ENCODE measurements at regions not wholly inside any gene's neighbourhood (a gene's known extent, or its start where the extent isn't known, plus 50 kb on each side); places are given as distances from the start of the nearest gene placed in this dataset.

DNA sequence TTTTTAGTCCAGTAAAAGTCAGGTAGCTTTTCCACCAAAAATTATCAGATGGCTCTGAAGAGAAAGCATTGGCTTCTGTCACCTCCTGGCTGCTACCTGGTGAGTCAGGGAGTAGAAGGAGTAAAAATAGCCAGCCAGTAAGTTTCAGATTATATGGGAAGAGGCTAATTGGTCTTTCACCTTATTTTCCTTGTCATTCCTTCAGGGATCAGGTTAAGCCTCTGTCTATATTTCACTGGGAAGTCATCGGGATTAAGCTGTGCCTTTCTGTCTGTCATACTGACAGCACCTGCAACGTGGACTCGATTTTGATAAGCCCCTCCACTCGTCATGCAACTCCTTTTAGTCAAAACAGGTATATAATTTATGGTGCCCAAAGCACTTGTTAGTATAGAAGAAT, 380.7 kb upstream of the CELF4 start:
- no peak overlapping the region for H2BK15ac ChIP-seq (ENCODE audit: low read length)
- H3K9ac ChIP-seq (ENCODE audit: low read depth, low read length, poor library complexity), result no peak overlapping the region
- no peak for DNase-seq (ENCODE audit: low spot score)
- no peak overlapping the region for H3K4me2 ChIP-seq (ENCODE audit: insufficient read depth, low read length, poor library complexity, severe bottlenecking)
- peaks cover 0 to 1% of the 10 kb centered on the region in 2 donors for H3K4me1 ChIP-seq (ENCODE audit: control insufficient read depth in 2 of 2, insufficient read depth in 1 of 2, low read depth in 1 of 2, low read length in 2 of 2)
- H2BK12ac ChIP-seq (ENCODE audit: low read length), result no peak overlapping the region
- H4K8ac ChIP-seq (ENCODE audit: low read depth, low read length), result no peak overlapping the region
- H3K27me3 ChIP-seq (ENCODE audit: control insufficient read depth in 3 of 3, insufficient read depth in 3 of 3, low read depth in 1 of 3, low read length in 3 of 3), result no peaks in the 10 kb centered on the region
- H3K4ac ChIP-seq (ENCODE audit: low read length), result no peak overlapping the region
- no peak overlapping the region for H3K23ac ChIP-seq (ENCODE audit: low read depth, low read length, poor library complexity)
- no CpG with 5 or more reads among the region's 4 CpGs for WGBS, 2 donors (ENCODE audit: extremely low coverage in 2 of 2, insufficient read length in 2 of 2, insufficient replicate concordance in 1 of 2)
- no peak overlapping the region for H2BK120ac ChIP-seq (ENCODE audit: low read depth, low read length)
- H3K9me3 ChIP-seq (replicated peaks in 1 of 2; ENCODE audit: control insufficient read depth in 2 of 2, insufficient read depth in 1 of 2, low read depth in 1 of 2, low read length in 2 of 2), result no peaks in the 10 kb centered on the region
- H2AK5ac ChIP-seq (ENCODE audit: low read depth, low read length), result no peak overlapping the region
- no peak overlapping the region for H3K14ac ChIP-seq (ENCODE audit: low read length)
- no peak overlapping the region for H3K4me3 ChIP-seq (ENCODE audit: low read length in 2 of 2)
- no peak overlapping the region for H3K27ac ChIP-seq (replicated peaks; ENCODE audit: low read length)
- no peaks in the 10 kb centered on the region for H3K36me3 ChIP-seq (replicated peaks in 1 of 2; ENCODE audit: control insufficient read depth in 2 of 2, insufficient read depth in 2 of 2, low read length in 2 of 2)
- no peak overlapping the region for H4K91ac ChIP-seq (ENCODE audit: low read depth, low read length, poor library complexity)
- no peak overlapping the region for H2BK5ac ChIP-seq (ENCODE audit: low read length)
- no peak overlapping the region for H2AFZ ChIP-seq (ENCODE audit: low read length)
- H3K18ac ChIP-seq (ENCODE audit: low read length), result no peak overlapping the region
- no peaks in the 10 kb centered on the region for H3K79me1 ChIP-seq (ENCODE audit: low read depth, low read length)

DNA sequence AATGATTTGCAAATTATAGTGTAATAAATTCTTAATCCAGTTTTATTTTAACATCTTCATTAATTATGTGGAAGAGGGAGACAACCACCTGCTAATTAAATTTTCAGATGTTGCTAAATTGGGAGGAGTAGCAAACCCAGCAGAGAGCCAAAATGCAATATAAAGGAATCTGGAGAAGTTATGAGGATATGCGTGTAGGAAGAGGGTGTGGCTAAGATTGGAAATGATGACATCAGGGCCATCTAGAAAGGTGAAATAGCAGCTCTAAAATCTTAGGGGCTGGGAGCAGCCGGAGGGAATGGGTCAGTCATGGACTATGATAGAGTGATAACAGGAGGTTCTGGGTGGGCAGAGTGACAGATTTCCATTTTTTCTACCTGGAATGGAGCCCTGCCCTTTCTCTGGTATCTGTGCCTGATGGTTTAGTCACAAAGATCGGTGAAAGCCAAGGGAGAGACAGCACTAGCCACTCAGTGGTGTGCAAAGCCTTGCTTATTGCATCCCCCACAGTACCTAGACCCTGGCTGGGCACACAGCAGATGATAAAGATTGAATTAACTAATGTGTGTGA, 379.2 kb upstream of the CELF4 start:
- WGBS, 2 donors (ENCODE audit: extremely low coverage in 2 of 2, insufficient read length in 2 of 2, insufficient replicate concordance in 1 of 2), result no CpG with 5 or more reads among the region's 3 CpGs
- DNase-seq (ENCODE audit: low spot score), result no peak
- H4K91ac ChIP-seq (ENCODE audit: low read depth, low read length, poor library complexity), result no peak overlapping the region
- no peak overlapping the region for H4K8ac ChIP-seq (ENCODE audit: low read depth, low read length)
- no peak overlapping the region for H3K4me3 ChIP-seq (ENCODE audit: low read length in 2 of 2)
- no peak overlapping the region for H2BK5ac ChIP-seq (ENCODE audit: low read length)
- no peak overlapping the region for H3K23ac ChIP-seq (ENCODE audit: low read depth, low read length, poor library complexity)
- no peak overlapping the region for H3K27ac ChIP-seq (replicated peaks; ENCODE audit: low read length)
- no peaks in the 10 kb centered on the region for H3K27me3 ChIP-seq (ENCODE audit: control insufficient read depth in 3 of 3, insufficient read depth in 3 of 3, low read depth in 1 of 3, low read length in 3 of 3)
- H2BK120ac ChIP-seq (ENCODE audit: low read depth, low read length), result no peak overlapping the region
- H2AFZ ChIP-seq (ENCODE audit: low read length), result no peak overlapping the region
- H3K18ac ChIP-seq (ENCODE audit: low read length), result no peak overlapping the region
- no peaks in the 10 kb centered on the region for H3K79me1 ChIP-seq (ENCODE audit: low read depth, low read length)
- H3K4ac ChIP-seq (ENCODE audit: low read length), result no peak overlapping the region
- no peak overlapping the region for H2AK5ac ChIP-seq (ENCODE audit: low read depth, low read length)
- no peak overlapping the region for H2BK12ac ChIP-seq (ENCODE audit: low read length)
- H2BK15ac ChIP-seq (ENCODE audit: low read length), result no peak overlapping the region
- no peak overlapping the region for H3K9ac ChIP-seq (ENCODE audit: low read depth, low read length, poor library complexity)
- H3K4me1 ChIP-seq (ENCODE audit: control insufficient read depth in 2 of 2, insufficient read depth in 1 of 2, low read depth in 1 of 2, low read length in 2 of 2), result peaks cover 0 to 1% of the 10 kb centered on the region in 2 donors
- no peaks in the 10 kb centered on the region for H3K36me3 ChIP-seq (replicated peaks in 1 of 2; ENCODE audit: control insufficient read depth in 2 of 2, insufficient read depth in 2 of 2, low read length in 2 of 2)
- no peaks in the 10 kb centered on the region for H3K9me3 ChIP-seq (replicated peaks in 1 of 2; ENCODE audit: control insufficient read depth in 2 of 2, insufficient read depth in 1 of 2, low read depth in 1 of 2, low read length in 2 of 2)
- no peak overlapping the region for H3K14ac ChIP-seq (ENCODE audit: low read length)
- no peak overlapping the region for H3K4me2 ChIP-seq (ENCODE audit: insufficient read depth, low read length, poor library complexity, severe bottlenecking)

DNA sequence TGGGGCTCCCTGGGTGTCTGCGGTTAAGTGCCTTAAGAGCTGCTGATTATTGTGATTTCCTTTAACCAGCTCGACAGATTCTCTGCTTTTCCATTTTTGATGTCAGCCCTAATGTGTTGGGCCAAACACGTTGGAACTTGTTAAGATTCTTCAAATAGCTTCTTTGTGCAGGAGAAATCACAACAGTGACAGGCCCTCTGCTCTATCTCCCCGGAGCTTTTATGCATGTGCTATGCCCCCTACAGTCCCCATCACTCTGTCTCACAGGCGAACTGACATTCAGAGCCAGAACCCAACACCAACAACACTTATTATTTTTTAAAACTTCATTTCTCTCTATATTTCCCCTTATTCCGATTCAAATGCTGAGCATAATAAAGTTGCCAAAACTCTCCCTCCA, 371.7 kb upstream of the CELF4 start:
- Histone ChIP-seq H3K79me1 (ENCODE audit: low read depth, low read length) (no peaks in the 10 kb centered on the region), H2BK5ac (ENCODE audit: low read length) (no peak overlapping the region), H2BK120ac (ENCODE audit: low read depth, low read length) (no peak overlapping the region), H3K4ac (ENCODE audit: low read length) (no peak overlapping the region), H3K36me3 (replicated peaks in 1 of 2; ENCODE audit: control insufficient read depth in 2 of 2, insufficient read depth in 2 of 2, low read length in 2 of 2) (no peaks in the 10 kb centered on the region), H2AFZ (ENCODE audit: low read length) (no peak overlapping the region), H4K91ac (ENCODE audit: low read depth, low read length, poor library complexity) (no peak overlapping the region), H3K27ac (replicated peaks; ENCODE audit: low read length) (no peak overlapping the region), H4K8ac (ENCODE audit: low read depth, low read length) (no peak overlapping the region), H3K14ac (ENCODE audit: low read length) (no peak overlapping the region), H3K9ac (ENCODE audit: low read depth, low read length, poor library complexity) (no peak overlapping the region), H3K18ac (ENCODE audit: low read length) (no peak overlapping the region), H3K4me2 (ENCODE audit: insufficient read depth, low read length, poor library complexity, severe bottlenecking) (no peak overlapping the region), H2BK12ac (ENCODE audit: low read length) (no peak overlapping the region), H3K23ac (ENCODE audit: low read depth, low read length, poor library complexity) (no peak overlapping the region), H3K9me3 (replicated peaks in 1 of 2; ENCODE audit: control insufficient read depth in 2 of 2, insufficient read depth in 1 of 2, low read depth in 1 of 2, low read length in 2 of 2) (no peaks in the 10 kb centered on the region), H3K4me3 (ENCODE audit: low read length in 2 of 2) (no peak overlapping the region), H2BK15ac (ENCODE audit: low read length) (no peak overlapping the region), H2AK5ac (ENCODE audit: low read depth, low read length) (no peak overlapping the region), H3K27me3 (ENCODE audit: control insufficient read depth in 3 of 3, insufficient read depth in 3 of 3, low read depth in 1 of 3, low read length in 3 of 3) (no peaks in the 10 kb centered on the region), H3K4me1 (ENCODE audit: control insufficient read depth in 2 of 2, insufficient read depth in 1 of 2, low read depth in 1 of 2, low read length in 2 of 2) (no peaks in the 10 kb centered on the region)
- 100% methylated on average over 1 of the region's 6 CpGs; no CpG with 5 or more reads in 1 of the 2 donors for WGBS, 2 donors (ENCODE audit: extremely low coverage in 2 of 2, insufficient read length in 2 of 2, insufficient replicate concordance in 1 of 2)
- DNase-seq (ENCODE audit: low spot score), result no peak

DNA sequence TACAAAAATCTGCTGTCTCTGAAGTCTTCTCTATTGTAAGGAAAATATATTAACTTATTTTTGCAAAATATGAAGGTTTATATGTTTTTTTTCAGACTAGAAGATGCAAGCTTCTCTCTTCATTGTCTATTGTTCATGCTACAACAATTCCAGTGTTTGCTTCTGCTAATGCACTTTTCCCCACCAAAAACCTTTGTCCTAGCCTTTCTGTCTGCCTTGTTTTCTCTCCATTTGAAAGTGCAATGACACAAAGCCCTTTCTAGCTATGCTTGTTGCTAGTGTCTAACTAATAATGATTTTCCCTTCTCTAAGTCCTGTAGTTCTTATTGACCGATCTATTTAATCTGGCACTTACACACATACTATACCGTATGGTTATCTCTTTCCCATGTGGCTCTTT, 369.5 kb upstream of the CELF4 start:
- Histone ChIP-seq H2BK5ac (ENCODE audit: low read length) (no peak overlapping the region), H3K27ac (replicated peaks; ENCODE audit: low read length) (no peak overlapping the region), H3K36me3 (replicated peaks in 1 of 2; ENCODE audit: control insufficient read depth in 2 of 2, insufficient read depth in 2 of 2, low read length in 2 of 2) (no peaks in the 10 kb centered on the region), H2AK5ac (ENCODE audit: low read depth, low read length) (no peak overlapping the region), H3K79me1 (ENCODE audit: low read depth, low read length) (no peaks in the 10 kb centered on the region), H2BK120ac (ENCODE audit: low read depth, low read length) (no peak overlapping the region), H3K9me3 (replicated peaks in 1 of 2; ENCODE audit: control insufficient read depth in 2 of 2, insufficient read depth in 1 of 2, low read depth in 1 of 2, low read length in 2 of 2) (no peaks in the 10 kb centered on the region), H4K91ac (ENCODE audit: low read depth, low read length, poor library complexity) (no peak overlapping the region), H3K4me3 (ENCODE audit: low read length in 2 of 2) (no peak overlapping the region), H3K23ac (ENCODE audit: low read depth, low read length, poor library complexity) (no peak overlapping the region), H3K18ac (ENCODE audit: low read length) (no peak overlapping the region), H3K27me3 (ENCODE audit: control insufficient read depth in 3 of 3, insufficient read depth in 3 of 3, low read depth in 1 of 3, low read length in 3 of 3) (no peaks in the 10 kb centered on the region), H2BK12ac (ENCODE audit: low read length) (no peak overlapping the region), H3K4me2 (ENCODE audit: insufficient read depth, low read length, poor library complexity, severe bottlenecking) (no peak overlapping the region), H3K14ac (ENCODE audit: low read length) (no peak overlapping the region), H3K4me1 (ENCODE audit: control insufficient read depth in 2 of 2, insufficient read depth in 1 of 2, low read depth in 1 of 2, low read length in 2 of 2) (no peaks in the 10 kb centered on the region), H3K9ac (ENCODE audit: low read depth, low read length, poor library complexity) (no peak overlapping the region), H2BK15ac (ENCODE audit: low read length) (no peak overlapping the region), H2AFZ (ENCODE audit: low read length) (no peak overlapping the region), H3K4ac (ENCODE audit: low read length) (no peak overlapping the region), H4K8ac (ENCODE audit: low read depth, low read length) (no peak overlapping the region)
- no CpG with 5 or more reads among the region's 2 CpGs for WGBS, 2 donors (ENCODE audit: extremely low coverage in 2 of 2, insufficient read length in 2 of 2, insufficient replicate concordance in 1 of 2)
- no peak for DNase-seq (ENCODE audit: low spot score)

Data from neuronal stem cell (in vitro differentiated cells).